ENCODE measurements at regions not wholly inside any gene's neighbourhood (a gene's known extent, or its start where the extent isn't known, plus 50 kb on each side); places are given as distances from the start of the nearest gene placed in this dataset.

DNA sequence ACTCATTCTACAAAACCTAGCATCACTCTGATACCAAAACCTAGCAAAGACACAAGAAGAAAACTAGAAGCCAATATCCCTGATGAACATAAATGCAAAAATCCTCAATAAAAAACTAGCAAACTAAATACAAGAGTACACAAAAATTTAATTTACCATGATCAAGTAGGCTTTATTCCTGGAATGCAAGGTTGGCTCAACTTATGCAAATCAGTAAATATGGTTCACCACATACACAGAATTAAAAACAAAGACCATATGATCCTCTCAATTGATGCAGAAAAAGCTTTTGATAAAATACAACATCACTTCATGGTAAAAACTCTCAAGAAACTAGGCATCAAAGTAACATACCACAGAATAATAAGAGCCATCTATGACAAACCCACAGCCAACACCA, 188.3 kb downstream of the ETAA1 start:
- TF ChIP-seq, protein P1, sequence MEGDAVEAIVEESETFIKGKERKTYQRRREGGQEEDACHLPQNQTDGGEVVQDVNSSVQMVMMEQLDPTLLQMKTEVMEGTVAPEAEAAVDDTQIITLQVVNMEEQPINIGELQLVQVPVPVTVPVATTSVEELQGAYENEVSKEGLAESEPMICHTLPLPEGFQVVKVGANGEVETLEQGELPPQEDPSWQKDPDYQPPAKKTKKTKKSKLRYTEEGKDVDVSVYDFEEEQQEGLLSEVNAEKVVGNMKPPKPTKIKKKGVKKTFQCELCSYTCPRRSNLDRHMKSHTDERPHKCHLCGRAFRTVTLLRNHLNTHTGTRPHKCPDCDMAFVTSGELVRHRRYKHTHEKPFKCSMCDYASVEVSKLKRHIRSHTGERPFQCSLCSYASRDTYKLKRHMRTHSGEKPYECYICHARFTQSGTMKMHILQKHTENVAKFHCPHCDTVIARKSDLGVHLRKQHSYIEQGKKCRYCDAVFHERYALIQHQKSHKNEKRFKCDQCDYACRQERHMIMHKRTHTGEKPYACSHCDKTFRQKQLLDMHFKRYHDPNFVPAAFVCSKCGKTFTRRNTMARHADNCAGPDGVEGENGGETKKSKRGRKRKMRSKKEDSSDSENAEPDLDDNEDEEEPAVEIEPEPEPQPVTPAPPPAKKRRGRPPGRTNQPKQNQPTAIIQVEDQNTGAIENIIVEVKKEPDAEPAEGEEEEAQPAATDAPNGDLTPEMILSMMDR (optimal IDR thresholded peaks at IDR 0.05 in 1 of 3, IDR thresholded peaks at IDR 0.05 in 1 of 3, conservative IDR thresholded peaks at IDR 0.05 in 1 of 3; ENCODE audit: extremely low read depth in 1 of 3, insufficient read depth in 2 of 3, low read length in 3 of 3) = no peak
- TF ChIP-seq EZH2 (IDR thresholded peaks at IDR 0.05; ENCODE audit: low read length) = no peak
